Adrenal gland (tissue), 9 donors: ENCODE measurements at regions not wholly inside any gene's neighbourhood (a gene's known extent, or its start where the extent isn't known, plus 50 kb on each side); places are given as distances from the start of the nearest gene placed in this dataset.

ENCODE experiments used
- DNase-seq, 7 donors: peaks; one replicate each; pipeline ENCODE4 v3.0.0-alpha.2; 2019 to 2020
- H3K27ac ChIP-seq, 5 donors: fragments of 200-600 bp; sonication (generic) in 4 of 5; 1 replicate in 3 of 5; 2 replicates in 2 of 5; pipeline versions ENCODE4 v1.5.1 to v1.8.0; 2016 to 2020; ENCODE audit warnings: mild to moderate bottlenecking in 1 of 5
- H3K27me3 ChIP-seq: fragments of 200-600 bp; 2 replicates; pipeline ENCODE4 v1.8.0; 2021
- H3K36me3 ChIP-seq, 2 donors: fragments of 200-600 bp; replicated peaks in 1 of 2; 1 replicate in 1 of 2; 2 replicates in 1 of 2; pipeline versions ENCODE4 v1.5.1 to v1.8.0; 2018 to 2022
- H3K4me1 ChIP-seq, 2 donors: fragments of 200-600 bp; replicated peaks in 1 of 2; 1 replicate in 1 of 2; 2 replicates in 1 of 2; pipeline versions ENCODE4 v1.5.1 to v1.8.0; 2018 to 2021
- H3K4me3 ChIP-seq, 4 donors: fragments of 200-600 bp; sonication (generic) in 3 of 4; one replicate each; pipeline ENCODE4 v1.5.1; 2016 to 2018
- H3K9me3 ChIP-seq, 3 donors: fragments of 200-600 bp; sonication (generic) in 1 of 3; replicated peaks in 1 of 3; 1 replicate in 2 of 3; 2 replicates in 1 of 3; pipeline versions ENCODE4 v1.5.1 to v1.8.0; 2016 to 2021
- CTCF ChIP-seq, 6 experiments: fragments of 450-650 bp in 4 of 6; fragments of 200-600 bp in 2 of 6; sonication (generic) in 1 of 6; IDR thresholded peaks; 1 replicate in 5 of 6; 2 replicates in 1 of 6; pipeline versions ENCODE4 v1.5.1 to v1.8.0; 2016 to 2021; ENCODE audit warnings: antibody characterized with exemption in 6 of 6, mild to moderate bottlenecking in 2 of 6, moderate library complexity in 1 of 6
- POLR2A ChIP-seq, 2 donors: fragments of 450-650 bp; IDR thresholded peaks; one replicate each; pipeline ENCODE4 v1.6.1; 2017; ENCODE audit warnings: antibody characterized with exemption in 2 of 2, mild to moderate bottlenecking in 2 of 2, moderate library complexity in 1 of 2
- WGBS, 4 donors: extraction: QIAGEN DNeasy Blood & Tissue Kit in 2 of 4; methylation state at CpG; one replicate each; pipeline versions ENCODE4 v1.1.5 to v1.1.7; 2013 to 2017; 5-methylcytosine and 5-hydroxymethylcytosine counted together
- intact Hi-C, 2 donors: fragments of 100-400 bp; cut with DNase I; formaldehyde crosslinking; loops; one replicate each; pipeline versions ENCODE4 v1.14.1 to v1.15.0; 2022 to 2023
- donor health status: healthy with polysubstance abuse.
- donor health status: Bipolar disorder and iron deficiency.
- donor health status: DM: yes; HTN: yes; CAD: no.
- donor health status: DM: no; HTN: no; CAD: no.
- donor health status: DM: no; HTN: no; CAD: no.

GRCh38 chr15:61426466-61426865 lies 197.4 kb upstream of the RORA start:
- intact Hi-C loops: no loop called here
- DNase-seq: no peak
- TF ChIP-seq POLR2A (IDR thresholded peaks at IDR 0.05) (no peak), CTCF (IDR thresholded peaks at IDR 0.05) (no peak)
- Histone ChIP-seq H3K9me3 (no peaks in the 10 kb centered on the region), H3K27me3 (no peaks in the 10 kb centered on the region), H3K4me1 (no peaks in the 10 kb centered on the region), H3K36me3 (no peaks in the 10 kb centered on the region), H3K4me3 (no peak overlapping the region), H3K27ac (no peak overlapping the region)
- 36 to 50% (median 46%) methylated on average over 1 of the region's 1 CpG for WGBS, 4 donors

- H3K27me3 ChIP-seq: no peaks in the 10 kb centered on the region
- H3K27ac ChIP-seq: no peak overlapping the region
- no peaks in the 10 kb centered on the region for H3K4me1 ChIP-seq
- TF ChIP-seq CTCF (IDR thresholded peaks at IDR 0.05) (no peak), POLR2A (IDR thresholded peaks at IDR 0.05) (no peak)
- H3K4me3 ChIP-seq: no peak overlapping the region
- no peak for DNase-seq
- no peaks in the 10 kb centered on the region for H3K9me3 ChIP-seq
- 39 to 63% (median 58%) methylated on average over 1 of the region's 1 CpG for WGBS, 4 donors
- H3K36me3 ChIP-seq: no peaks in the 10 kb centered on the region
- intact Hi-C loops: no loop called here
These were observed 196.8 kb upstream of the RORA start for GRCh38 chr15:61425934-61426333.

- no peaks in the 10 kb centered on the region for H3K9me3 ChIP-seq
- no peak overlapping the region for H3K27ac ChIP-seq
- DNase-seq: no peak
- intact Hi-C loops: no loop called here
- H3K4me1 ChIP-seq: no peaks in the 10 kb centered on the region
- no peaks in the 10 kb centered on the region for H3K36me3 ChIP-seq
- WGBS, 4 donors: 84 to 94% (median 92%) methylated on average over 4 of the region's 4 CpGs
- no peaks in the 10 kb centered on the region for H3K27me3 ChIP-seq
- H3K4me3 ChIP-seq: no peak overlapping the region
- TF ChIP-seq POLR2A (IDR thresholded peaks at IDR 0.05) (no peak), CTCF (IDR thresholded peaks at IDR 0.05) (no peak)
These were observed 193.7 kb upstream of the RORA start for GRCh38 chr15:61422773-61423172.

GRCh38 chr15:61421938-61422337 lies 192.8 kb upstream of the RORA start:
- Histone ChIP-seq H3K27me3 (no peaks in the 10 kb centered on the region), H3K27ac (no peak overlapping the region), H3K4me1 (no peaks in the 10 kb centered on the region), H3K36me3 (no peaks in the 10 kb centered on the region), H3K9me3 (no peaks in the 10 kb centered on the region), H3K4me3 (no peak overlapping the region)
- TF ChIP-seq POLR2A (IDR thresholded peaks at IDR 0.05): no peak
- TF ChIP-seq CTCF (IDR thresholded peaks at IDR 0.05): no peak
- DNase-seq: no peak
- WGBS, 4 donors: 31 to 45% (median 33%) methylated on average over 1 of the region's 1 CpG
- intact Hi-C loops: no loop called here
